ENCODE measurements at regions not wholly inside any gene's neighbourhood (a gene's known extent, or its start where the extent isn't known, plus 50 kb on each side); places are given as distances from the start of the nearest gene placed in this dataset.

GRCh38 chr4:22047793-22048192 lies 99.2 kb upstream of the KCNIP4 start:
- no peak for TF ChIP-seq CTCF (IDR thresholded peaks at IDR 0.05 in 2 of 3, conservative IDR thresholded peaks at IDR 0.05 in 1 of 3; ENCODE audit: control insufficient read depth in 2 of 3, extremely low read depth in 1 of 3, insufficient read depth in 1 of 3, low read depth in 3 of 3, low read length in 3 of 3)
- no peak for TF ChIP-seq TAF1 (IDR thresholded peaks at IDR 0.05; ENCODE audit: borderline replicate concordance, low read depth, low read length)
- no peak for TF ChIP-seq YY1 (IDR thresholded peaks at IDR 0.05; ENCODE audit: low read depth, low read length)
- TF ChIP-seq MEF2A (IDR thresholded peaks at IDR 0.05; ENCODE audit: insufficient read depth, low read depth, low read length): no peak
- TF ChIP-seq ESRRA (IDR thresholded peaks at IDR 0.05; ENCODE audit: low read length): no peak
- no peak for TF ChIP-seq ATF2 (IDR thresholded peaks at IDR 0.05; ENCODE audit: low read length)
- TF ChIP-seq ZNF207 (IDR thresholded peaks at IDR 0.05; ENCODE audit: borderline replicate concordance): no peak
- TF ChIP-seq PAX8 (IDR thresholded peaks at IDR 0.05): no peak
- no peak for TF ChIP-seq SUZ12 (IDR thresholded peaks at IDR 0.05; ENCODE audit: unreplicated experiment)
- no peak for TF ChIP-seq POLR2A (IDR thresholded peaks at IDR 0.05; ENCODE audit: low read depth, low read length)
- no peak for TF ChIP-seq PRDM15 (CRISPR knock-in tag; IDR thresholded peaks at IDR 0.05)
